NAMALWA (cell line): ENCODE measurements at regions not wholly inside any gene's neighbourhood (a gene's known extent, or its start where the extent isn't known, plus 50 kb on each side); places are given as distances from the start of the nearest gene placed in this dataset.

Source experiments
- DNase-seq: peaks from one replicate; pipeline ENCODE4 v3.0.0-alpha.2; 2015; ENCODE audit warnings: low spot score

DNA sequence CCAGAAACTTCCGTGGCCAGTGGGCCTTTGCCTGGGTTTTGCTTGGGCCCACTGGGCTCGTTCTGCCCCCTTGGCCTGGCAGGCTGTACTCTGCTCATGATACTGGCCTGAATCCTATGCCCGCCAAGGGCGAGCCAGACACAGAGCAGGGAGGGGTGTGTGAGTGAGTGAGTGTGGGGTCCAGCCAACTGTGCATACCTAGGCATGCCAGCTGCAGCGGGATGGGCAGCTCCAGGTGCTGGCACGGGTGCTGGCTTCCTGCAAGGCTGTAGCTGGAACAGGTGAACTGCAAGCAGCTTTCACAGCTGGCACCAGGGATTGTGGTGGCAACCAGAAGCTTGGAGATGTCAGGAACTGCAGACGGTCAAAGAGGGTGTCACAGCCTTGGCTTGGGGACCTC, 1276.4 kb downstream of the SLC16A7 start:
- DNase-seq: no peak

- DNase-seq: no peak
Observed at GRCh38 chr12:60872850-60873713, 1277.3 kb downstream of the SLC16A7 start.

DNA sequence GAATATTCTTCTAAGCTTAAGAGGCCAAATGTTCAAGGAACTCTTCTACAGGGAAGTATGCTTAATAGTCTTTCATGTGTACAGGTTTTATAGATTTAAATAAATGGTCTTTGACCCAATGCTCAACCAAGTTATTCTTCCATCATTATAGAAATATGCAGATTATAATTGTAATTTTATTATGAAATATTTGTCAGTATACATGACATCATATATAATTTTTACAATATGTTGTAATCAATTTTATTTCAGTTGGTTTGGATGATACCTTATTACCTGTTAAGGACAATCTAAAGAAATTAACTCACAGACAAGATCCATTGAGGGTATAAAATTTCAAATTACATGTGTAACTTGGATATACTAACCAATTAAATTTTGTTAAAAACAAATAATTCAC, 1278.3 kb downstream of the SLC16A7 start:
- DNase-seq: no peak

DNA sequence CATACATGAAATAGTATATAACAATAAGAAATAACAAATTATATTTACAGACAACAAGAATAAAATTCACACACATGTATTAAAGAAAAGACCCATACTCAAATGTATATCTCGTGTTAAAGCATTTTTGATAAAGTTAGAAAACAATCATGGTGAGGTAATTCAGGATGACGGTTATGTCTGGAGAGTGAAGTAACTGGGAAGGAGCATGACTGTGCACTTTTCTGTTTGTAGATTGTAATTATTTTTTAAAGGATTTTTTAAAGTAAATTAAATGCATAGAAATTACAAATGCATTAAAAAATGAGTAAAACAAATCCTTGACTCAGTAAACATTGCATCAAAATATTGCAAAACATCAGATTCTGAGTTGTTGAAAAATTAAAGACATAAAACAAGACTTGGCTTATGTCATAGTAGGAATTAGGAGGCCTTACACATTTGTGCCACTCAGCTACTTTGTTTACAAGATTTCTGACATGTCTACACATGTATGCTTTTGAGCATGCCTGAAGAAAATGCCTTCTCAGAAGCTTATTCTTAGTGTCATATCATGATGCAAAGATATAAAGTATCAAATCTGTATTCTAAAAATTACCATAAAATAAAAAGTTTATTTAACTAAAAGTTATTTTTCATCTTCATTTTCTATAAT, 1325.1 kb downstream of the SLC16A7 start:
- DNase-seq: no peak

GRCh38 chr12:60921541-60921940, 1325.7 kb downstream of the SLC16A7 start:
- no peak for DNase-seq

GRCh38 chr12:60926256-60926655, 1330.4 kb downstream of the SLC16A7 start:
- DNase-seq: no peak

GRCh38 chr12:60930151-60930550, 1330.1 kb upstream of the USP15 start:
- no peak for DNase-seq

DNA sequence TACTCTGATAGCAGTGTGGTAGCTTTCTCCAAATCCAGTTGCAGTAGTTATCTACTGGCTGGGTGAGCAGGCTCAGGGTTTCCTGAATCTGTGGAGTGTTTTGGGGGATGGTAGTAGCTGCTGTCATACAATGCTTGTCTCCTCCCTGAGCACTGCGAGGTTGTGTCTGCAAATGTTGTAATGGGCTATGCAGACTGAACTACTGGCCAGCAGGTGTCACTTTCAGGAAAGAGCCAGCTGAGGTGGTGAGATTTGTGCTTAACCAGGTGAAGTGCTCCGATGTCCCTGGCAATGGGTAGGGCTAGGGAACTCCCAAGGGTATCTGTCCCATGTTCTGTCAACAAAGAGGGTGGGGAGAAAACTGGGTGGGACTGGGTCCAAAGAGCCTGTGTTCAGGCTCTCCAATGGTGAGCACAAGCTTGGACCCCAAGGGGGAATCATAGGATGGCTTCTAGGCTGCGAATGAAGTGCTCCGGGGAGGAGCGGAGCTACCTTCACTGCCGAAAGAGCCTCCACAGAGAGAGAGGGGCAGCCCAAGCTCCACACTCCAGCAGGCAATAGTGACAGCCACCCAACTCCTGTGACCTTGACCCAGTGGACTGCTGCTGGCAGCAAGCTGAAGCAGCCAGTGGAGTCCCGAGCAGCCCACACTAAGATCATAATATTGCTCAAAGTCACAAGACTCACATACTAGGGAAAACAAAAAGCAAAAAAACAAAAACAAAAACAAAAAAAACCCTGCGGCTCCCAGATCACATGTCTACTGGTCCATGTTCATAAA, 1324.0 kb upstream of the USP15 start:
- DNase-seq: no peak

GRCh38 chr12:60947533-60947932, 1312.7 kb upstream of the USP15 start:
- no peak for DNase-seq

GRCh38 chr12:60967128-60967527, 1293.1 kb upstream of the USP15 start:
- DNase-seq: no peak

DNA sequence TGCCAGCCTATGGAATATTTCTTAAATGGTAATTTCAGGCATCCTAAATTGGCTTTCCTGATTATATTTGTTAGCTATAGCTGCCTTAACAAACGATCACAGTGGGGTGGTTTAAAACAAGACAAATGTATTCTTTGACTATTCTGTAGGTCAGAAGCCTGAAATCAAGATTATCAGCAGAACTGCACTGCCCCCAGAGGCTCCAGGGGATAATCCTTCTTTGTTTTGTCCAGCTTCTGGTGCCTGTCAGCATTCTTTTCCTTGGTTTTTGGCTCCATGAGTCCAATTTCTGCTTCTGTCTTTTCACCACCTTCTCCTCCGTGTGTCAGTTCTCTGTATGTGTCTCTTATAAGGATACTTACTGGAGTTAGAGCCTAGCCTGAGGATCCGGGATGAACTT, 1282.2 kb upstream of the USP15 start:
- no peak for DNase-seq

DNA sequence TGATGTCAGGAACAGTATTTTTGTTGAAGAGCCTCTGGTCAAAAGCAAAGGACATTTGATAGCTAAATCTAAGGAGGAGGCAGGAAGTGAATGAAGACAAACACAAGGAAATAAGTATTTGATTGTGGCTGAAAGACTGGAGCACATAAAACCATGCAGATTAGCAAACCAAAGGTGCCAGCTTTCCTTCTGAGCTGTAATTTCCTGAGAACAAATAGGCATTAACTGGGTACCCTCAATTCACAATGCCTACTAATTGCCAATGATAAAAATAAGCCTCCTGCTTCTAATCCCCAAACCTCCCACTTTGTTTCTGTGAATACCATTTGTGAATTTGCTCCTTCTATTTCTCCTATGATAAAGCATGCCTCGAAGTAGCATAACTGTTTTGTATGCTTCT, 1279.6 kb upstream of the USP15 start:
- DNase-seq: no peak

DNA sequence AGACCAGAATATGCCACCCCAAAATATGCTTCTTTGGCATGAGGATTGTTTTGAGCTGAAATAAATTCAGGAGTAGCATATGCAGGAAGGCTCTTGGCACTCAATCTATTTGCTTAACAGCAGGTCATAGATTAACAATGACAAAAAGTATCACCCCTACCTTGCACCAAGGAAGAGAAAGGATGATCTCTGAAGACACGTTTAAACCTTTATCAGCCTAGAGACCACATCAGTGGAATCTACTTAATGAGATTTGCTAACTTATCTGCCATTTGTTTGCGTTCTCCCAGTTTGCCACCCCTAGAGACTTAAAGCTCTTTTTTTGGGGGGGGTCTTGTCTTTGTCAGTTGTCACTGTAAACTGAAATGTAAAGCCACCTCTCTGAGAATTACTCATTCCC, 1278.7 kb upstream of the USP15 start:
- no peak for DNase-seq

DNA sequence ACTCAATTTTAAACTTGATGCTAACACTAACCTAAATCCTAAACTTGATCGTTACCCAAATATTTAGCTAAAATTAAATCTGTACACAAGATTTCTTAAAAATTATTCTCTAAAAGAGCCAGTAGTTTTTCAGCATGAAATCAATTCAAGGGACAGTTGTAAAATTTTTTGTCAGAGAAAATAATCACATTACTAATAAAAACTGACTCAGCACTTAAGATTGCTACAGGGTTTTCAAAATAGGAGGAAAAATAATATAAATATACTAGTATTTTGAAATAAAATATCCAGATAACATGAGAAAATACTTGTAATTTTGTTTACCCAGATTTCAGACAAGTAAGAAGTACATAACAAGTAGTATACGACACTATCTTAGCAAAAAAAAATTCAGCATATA, 1268.1 kb upstream of the USP15 start:
- no peak for DNase-seq

DNA sequence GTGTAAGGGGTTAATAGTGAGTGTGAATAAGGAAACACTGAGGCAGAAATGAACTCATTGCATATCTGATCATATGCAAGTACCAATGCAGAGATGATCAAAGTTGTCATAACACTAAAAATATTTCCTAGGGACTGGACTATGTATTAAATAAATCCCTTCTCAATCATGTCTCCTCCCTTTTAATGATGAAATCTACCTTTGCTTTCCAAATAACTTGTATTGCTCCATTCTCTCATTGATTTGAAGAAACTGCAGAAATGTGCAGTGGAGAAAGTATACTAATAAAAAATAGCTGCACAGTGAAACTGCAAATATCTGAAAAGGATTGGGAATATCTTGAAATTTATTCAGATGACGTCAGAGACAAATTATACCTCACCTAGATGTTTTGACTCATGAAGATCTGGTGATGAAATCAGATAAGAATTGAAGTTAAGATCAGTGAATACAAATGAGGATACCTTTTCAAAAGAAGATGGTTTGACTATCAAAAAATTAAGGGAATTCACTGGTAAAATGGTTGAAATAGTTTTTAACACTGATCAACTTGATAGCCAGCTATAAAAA, 1264.9 kb upstream of the USP15 start:
- no peak for DNase-seq

DNA sequence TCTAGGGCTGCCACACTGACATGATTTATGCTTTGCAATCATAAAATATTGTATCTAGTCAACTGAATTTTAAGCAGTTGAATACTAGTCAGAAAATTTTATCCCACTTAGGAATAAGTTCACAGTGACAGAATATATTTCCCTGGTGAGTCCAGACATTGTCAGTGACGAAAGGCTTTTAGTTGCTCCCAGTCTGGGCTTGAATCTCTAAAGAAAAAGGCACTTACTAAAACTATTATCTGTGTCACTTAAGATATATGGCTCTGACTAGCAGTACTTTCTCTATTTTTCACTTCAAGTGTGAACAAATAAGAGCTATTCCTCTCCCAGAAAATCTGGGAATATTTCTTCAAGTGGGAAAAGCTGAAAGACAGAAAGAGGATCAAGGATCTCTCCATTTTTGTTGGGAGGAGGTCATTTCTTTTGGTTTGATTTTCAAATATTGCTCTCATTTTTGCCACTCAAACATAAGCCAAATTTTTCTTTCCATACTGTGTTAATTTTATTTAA, 1262.3 kb upstream of the USP15 start:
- DNase-seq: no peak

DNA sequence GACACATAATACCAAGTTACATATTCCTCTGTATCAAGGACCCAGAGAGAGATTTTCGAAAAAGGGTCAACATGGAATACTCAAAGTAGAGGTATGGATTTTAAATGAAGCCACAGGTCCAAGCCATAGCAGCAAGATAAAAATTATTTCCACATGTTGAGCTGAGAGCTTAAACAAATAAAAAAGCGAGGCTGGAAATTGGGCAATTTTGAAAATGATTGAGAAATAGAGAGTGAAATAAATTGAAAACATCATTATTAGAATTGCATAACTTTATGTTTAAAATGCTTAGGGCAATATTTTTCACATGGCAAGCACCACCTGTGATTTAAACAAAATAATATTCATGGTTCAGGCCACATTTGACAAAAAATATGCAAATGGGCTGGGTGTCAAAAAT, 1251.0 kb upstream of the USP15 start:
- DNase-seq: no peak

DNA sequence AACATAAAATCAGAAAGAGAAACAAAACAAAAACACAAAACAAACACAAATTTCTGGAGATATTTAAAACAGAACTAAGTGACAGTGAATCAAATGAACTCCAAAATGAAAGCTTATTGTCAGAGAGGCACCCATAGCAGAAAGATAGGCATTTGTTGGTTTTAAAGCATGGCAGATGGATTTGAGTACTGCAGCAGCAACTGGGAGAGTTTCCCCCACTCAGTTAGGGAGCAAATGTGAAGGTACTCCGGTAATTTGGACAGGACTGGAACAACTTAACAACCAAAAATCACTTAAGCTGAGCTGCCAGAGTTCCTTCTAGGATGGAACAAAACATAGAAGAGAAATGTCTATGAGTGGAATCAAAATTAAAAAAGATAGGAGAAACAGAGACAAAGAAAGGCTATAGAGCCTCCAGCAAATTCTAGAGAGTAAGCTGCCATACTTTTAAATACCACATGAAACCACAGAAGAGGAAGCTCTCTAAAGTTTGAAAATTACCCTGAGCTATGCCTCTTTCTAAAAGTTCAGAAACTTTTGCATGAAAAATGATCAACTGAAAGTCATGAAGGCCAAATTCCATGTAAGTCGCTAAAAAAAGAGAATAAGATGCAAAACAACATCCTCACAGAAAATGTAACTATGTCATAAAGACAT, 1248.3 kb upstream of the USP15 start:
- no peak for DNase-seq

GRCh38 chr12:61018571-61018970, 1241.6 kb upstream of the USP15 start:
- no peak for DNase-seq

DNA sequence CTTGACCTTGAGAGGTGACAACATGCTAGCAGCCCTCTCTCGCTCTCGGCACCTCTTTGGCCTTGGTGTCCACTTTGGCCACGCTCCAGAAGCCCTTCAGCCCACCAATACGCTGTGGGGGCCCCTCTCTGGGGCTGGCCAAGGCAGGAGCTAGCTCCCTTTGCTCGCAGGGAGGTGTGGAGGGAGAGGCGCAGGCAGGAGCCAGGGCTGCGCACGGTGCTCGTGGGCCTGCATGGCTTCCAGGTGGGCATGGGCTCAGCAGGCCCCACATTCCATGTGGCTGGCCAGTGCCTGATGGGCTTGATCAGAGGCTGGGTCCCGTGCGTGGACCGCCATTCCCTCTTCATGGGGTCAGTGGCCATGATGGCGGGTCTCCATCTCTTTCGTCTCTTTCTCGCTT, 1237.0 kb upstream of the USP15 start:
- DNase-seq: no peak

- no peak for DNase-seq
Observed at GRCh38 chr12:61029516-61029915, 1230.7 kb upstream of the USP15 start.

GRCh38 chr12:61037792-61038191, 1222.4 kb upstream of the USP15 start:
- no peak for DNase-seq
